ENCODE measurements at regions not wholly inside any gene's neighbourhood (a gene's known extent, or its start where the extent isn't known, plus 50 kb on each side); places are given as distances from the start of the nearest gene placed in this dataset.

DNA sequence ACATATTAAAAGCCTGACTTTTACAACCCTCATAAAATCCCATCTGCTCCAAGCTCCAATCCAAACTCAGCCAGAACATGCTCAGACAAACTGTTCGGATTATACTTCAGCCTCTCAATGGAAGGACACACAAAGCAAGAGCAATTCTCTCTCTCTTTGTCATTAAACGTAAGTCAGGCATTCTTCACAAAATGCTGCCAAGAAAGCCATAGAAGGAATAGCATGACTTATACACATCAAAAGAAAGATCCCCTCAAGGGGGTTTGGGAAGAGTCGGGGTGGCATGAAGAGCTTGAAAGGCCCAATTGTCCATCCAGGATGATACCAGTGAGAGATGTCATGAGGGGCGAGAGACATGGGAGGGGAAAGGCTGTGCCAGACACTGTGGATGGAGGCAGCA lies 268.9 kb downstream of the PREX1 start:
- H3K9ac ChIP-seq, result no peak overlapping the region
- Mint-ChIP-seq H3K27me3 (ENCODE audit: insufficient read depth, low read depth) (peaks cover 14% of the 10 kb centered on the region), H3K4me3 (no peak overlapping the region), H3K4me1 (peaks cover 32% of the 10 kb centered on the region), H3K9me3 (peaks cover 2% of the 10 kb centered on the region), H3K36me3 (no peaks in the 10 kb centered on the region), H3K27ac (no peak overlapping the region)
- no peak overlapping the region for H3K4me3 ChIP-seq
- no peak for DNase-seq (ENCODE audit: low spot score)
- no peak overlapping the region for H3K4me2 ChIP-seq
- no peaks in the 10 kb centered on the region for H4K20me1 ChIP-seq (ENCODE audit: low read depth)
- H3K4me1 ChIP-seq, result peaks cover 14% of the 10 kb centered on the region
- H2AFZ ChIP-seq (replicated peaks), result no peak overlapping the region
- no peak for TF ChIP-seq EZH2phosphoT487 (IDR thresholded peaks at IDR 0.05)
- TF ChIP-seq, protein P1, sequence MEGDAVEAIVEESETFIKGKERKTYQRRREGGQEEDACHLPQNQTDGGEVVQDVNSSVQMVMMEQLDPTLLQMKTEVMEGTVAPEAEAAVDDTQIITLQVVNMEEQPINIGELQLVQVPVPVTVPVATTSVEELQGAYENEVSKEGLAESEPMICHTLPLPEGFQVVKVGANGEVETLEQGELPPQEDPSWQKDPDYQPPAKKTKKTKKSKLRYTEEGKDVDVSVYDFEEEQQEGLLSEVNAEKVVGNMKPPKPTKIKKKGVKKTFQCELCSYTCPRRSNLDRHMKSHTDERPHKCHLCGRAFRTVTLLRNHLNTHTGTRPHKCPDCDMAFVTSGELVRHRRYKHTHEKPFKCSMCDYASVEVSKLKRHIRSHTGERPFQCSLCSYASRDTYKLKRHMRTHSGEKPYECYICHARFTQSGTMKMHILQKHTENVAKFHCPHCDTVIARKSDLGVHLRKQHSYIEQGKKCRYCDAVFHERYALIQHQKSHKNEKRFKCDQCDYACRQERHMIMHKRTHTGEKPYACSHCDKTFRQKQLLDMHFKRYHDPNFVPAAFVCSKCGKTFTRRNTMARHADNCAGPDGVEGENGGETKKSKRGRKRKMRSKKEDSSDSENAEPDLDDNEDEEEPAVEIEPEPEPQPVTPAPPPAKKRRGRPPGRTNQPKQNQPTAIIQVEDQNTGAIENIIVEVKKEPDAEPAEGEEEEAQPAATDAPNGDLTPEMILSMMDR (IDR thresholded peaks at IDR 0.05), result no peak
- TF ChIP-seq EZH2 (IDR thresholded peaks at IDR 0.05), result no peak
- no peaks in the 10 kb centered on the region for H3K9me3 ChIP-seq (ENCODE audit: low read depth)
- no peaks in the 10 kb centered on the region for H3K27me3 ChIP-seq
- H3K27ac ChIP-seq, result no peak overlapping the region
- H3K79me2 ChIP-seq (ENCODE audit: low read depth), result no peaks in the 10 kb centered on the region
- no peaks in the 10 kb centered on the region for H3F3A ChIP-seq (ENCODE audit: low read depth)
- no peaks in the 10 kb centered on the region for H3K36me3 ChIP-seq

DNA sequence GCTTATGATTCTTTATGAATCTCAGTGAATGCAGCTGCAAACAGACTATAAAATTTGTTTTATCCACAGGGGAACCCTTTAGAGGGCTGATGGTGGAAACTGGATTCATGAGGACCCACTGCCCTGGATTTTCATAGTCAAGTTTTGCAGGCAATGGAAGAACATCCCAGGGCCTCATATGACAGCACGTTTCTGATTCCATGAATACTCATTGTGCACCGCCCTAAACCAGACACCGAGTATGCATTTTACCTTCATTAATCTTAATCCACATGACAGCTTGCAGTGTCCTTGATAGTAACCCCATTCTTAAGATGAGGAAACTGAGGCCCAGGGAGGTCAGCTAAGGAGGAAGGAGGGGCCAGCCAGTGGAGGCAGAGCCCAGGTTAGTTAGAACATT lies 270.4 kb downstream of the PREX1 start:
- Histone ChIP-seq H4K20me1 (ENCODE audit: low read depth) (no peaks in the 10 kb centered on the region), H3K79me2 (ENCODE audit: low read depth) (no peaks in the 10 kb centered on the region), H3K4me3 (no peak overlapping the region), H3K9me3 (ENCODE audit: low read depth) (no peaks in the 10 kb centered on the region), H3K27ac (no peak overlapping the region), H3K27me3 (no peaks in the 10 kb centered on the region), H2AFZ (replicated peaks) (no peak overlapping the region), H3K4me2 (no peak overlapping the region), H3K36me3 (no peaks in the 10 kb centered on the region), H3K4me1 (peaks cover 14% of the 10 kb centered on the region), H3F3A (ENCODE audit: low read depth) (no peaks in the 10 kb centered on the region), H3K9ac (no peak overlapping the region)
- TF ChIP-seq EZH2phosphoT487 (IDR thresholded peaks at IDR 0.05) (no peak), EZH2 (IDR thresholded peaks at IDR 0.05) (no peak)
- no peak for DNase-seq (ENCODE audit: low spot score)
- Mint-ChIP-seq H3K9me3 (no peaks in the 10 kb centered on the region), H3K4me3 (no peak overlapping the region), H3K27ac (no peak overlapping the region), H3K36me3 (no peaks in the 10 kb centered on the region), H3K4me1 (peaks cover 32% of the 10 kb centered on the region), H3K27me3 (ENCODE audit: insufficient read depth, low read depth) (peaks cover 14% of the 10 kb centered on the region)

DNA sequence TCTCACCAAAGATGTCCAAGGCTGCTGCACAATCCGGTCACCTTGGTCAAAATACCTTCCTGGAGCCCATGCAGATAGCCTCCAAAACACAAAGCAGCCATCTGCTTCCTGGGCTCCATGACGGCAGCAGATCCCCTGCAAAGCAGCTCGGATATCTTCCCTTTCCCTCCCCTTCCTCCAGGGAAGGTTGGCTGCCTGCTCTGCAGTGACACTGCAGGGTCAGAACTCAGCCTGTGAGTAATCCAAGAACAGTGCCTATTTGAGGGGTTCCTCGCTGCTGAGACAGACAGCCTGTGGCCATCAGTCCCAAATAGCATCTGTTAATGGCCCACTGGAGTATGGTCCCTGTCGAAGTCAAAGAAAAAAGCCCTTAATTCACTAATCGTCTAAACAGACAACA lies 270.8 kb downstream of the PREX1 start:
- no peaks in the 10 kb centered on the region for H3F3A ChIP-seq (ENCODE audit: low read depth)
- H3K9ac ChIP-seq, result no peak overlapping the region
- no peak overlapping the region for H2AFZ ChIP-seq (replicated peaks)
- H3K4me3 ChIP-seq, result no peak overlapping the region
- no peaks in the 10 kb centered on the region for H3K36me3 Mint-ChIP-seq
- H3K9me3 Mint-ChIP-seq, result no peaks in the 10 kb centered on the region
- no peaks in the 10 kb centered on the region for H3K79me2 ChIP-seq (ENCODE audit: low read depth)
- TF ChIP-seq, protein P1 (IDR thresholded peaks at IDR 0.05), result no peak
- no peak for TF ChIP-seq EZH2 (IDR thresholded peaks at IDR 0.05)
- H3K4me3 Mint-ChIP-seq, result no peak overlapping the region
- H3K4me1 Mint-ChIP-seq, result peaks cover 32% of the 10 kb centered on the region
- H3K27ac Mint-ChIP-seq, result no peak overlapping the region
- H3K9me3 ChIP-seq (ENCODE audit: low read depth), result no peaks in the 10 kb centered on the region
- H3K4me2 ChIP-seq, result no peak overlapping the region
- no peaks in the 10 kb centered on the region for H4K20me1 ChIP-seq (ENCODE audit: low read depth)
- no peaks in the 10 kb centered on the region for H3K27me3 ChIP-seq
- no peaks in the 10 kb centered on the region for H3K36me3 ChIP-seq
- peaks cover 12% of the 10 kb centered on the region for H3K27me3 Mint-ChIP-seq (ENCODE audit: insufficient read depth, low read depth)
- DNase-seq (ENCODE audit: low spot score), result peak; percentile 50
- H3K4me1 ChIP-seq, result peaks cover 14% of the 10 kb centered on the region
- no peak overlapping the region for H3K27ac ChIP-seq

DNA sequence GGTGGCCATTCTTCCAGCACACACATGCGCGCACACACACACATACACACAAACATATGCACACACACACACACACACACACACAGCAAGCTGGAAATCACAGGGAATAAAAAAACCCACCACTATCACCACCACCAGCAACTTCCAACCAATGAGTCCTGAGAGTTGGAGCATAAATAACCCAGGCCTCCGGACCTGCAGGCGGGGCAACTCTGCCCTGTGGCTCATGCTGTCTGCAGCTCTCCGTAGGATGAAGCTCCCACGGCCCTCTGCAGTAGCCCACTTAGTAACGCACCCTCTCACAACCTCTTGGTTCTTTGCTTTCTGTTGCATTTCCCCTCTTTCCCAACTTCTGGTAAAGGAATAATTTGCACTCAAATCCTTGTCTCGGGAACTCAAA lies 275.2 kb downstream of the PREX1 start:
- no peaks in the 10 kb centered on the region for H3F3A ChIP-seq (ENCODE audit: low read depth)
- Mint-ChIP-seq H3K27ac (no peak overlapping the region), H3K4me3 (no peak overlapping the region), H3K36me3 (no peaks in the 10 kb centered on the region), H3K27me3 (ENCODE audit: insufficient read depth, low read depth) (peaks cover 11% of the 10 kb centered on the region), H3K9me3 (no peaks in the 10 kb centered on the region), H3K4me1 (peaks cover 17% of the 10 kb centered on the region)
- H3K9me3 ChIP-seq (ENCODE audit: low read depth), result no peaks in the 10 kb centered on the region
- peaks cover 9% of the 10 kb centered on the region for H3K4me1 ChIP-seq
- TF ChIP-seq, protein P1 (IDR thresholded peaks at IDR 0.05), result no peak
- no peak for DNase-seq (ENCODE audit: low spot score)
- no peaks in the 10 kb centered on the region for H3K27me3 ChIP-seq
- H3K79me2 ChIP-seq (ENCODE audit: low read depth), result no peaks in the 10 kb centered on the region
- no peaks in the 10 kb centered on the region for H3K36me3 ChIP-seq
- no peaks in the 10 kb centered on the region for H4K20me1 ChIP-seq (ENCODE audit: low read depth)
- H3K9ac ChIP-seq, result no peak overlapping the region
- no peak overlapping the region for H3K4me2 ChIP-seq
- H3K27ac ChIP-seq, result no peak overlapping the region
- no peak overlapping the region for H2AFZ ChIP-seq (replicated peaks)
- H3K4me3 ChIP-seq, result no peak overlapping the region
